Fibroblast of lung (primary cell): ENCODE measurements at regions not wholly inside any gene's neighbourhood (a gene's known extent, or its start where the extent isn't known, plus 50 kb on each side); places are given as distances from the start of the nearest gene placed in this dataset.
A peak's percentile ranks its signal among the peaks of the same experiment; 100 is the strongest.

Source experiments
- DNase-seq, 2 donors: peaks; one replicate each; pipeline versions ENCODE4 v3.0.0 to v3.0.0-alpha.2; 2010; ENCODE audit warnings: low read depth in 2 of 2
- H2AFZ ChIP-seq: 2 replicates; pipeline ENCODE4 v1.5.1; 2012; ENCODE audit warnings: low read length, control low read depth, inconsistent platforms
- H3K27ac ChIP-seq: 2 replicates; pipeline ENCODE4 v1.5.1; 2011; ENCODE audit warnings: low read length, control low read depth; ENCODE audit not compliant: insufficient read depth
- H3K27me3 ChIP-seq: 2 replicates; pipeline ENCODE4 v1.5.1; 2011; ENCODE audit warnings: mild to moderate bottlenecking, low read length; ENCODE audit not compliant: control insufficient read depth, insufficient read depth
- H3K36me3 ChIP-seq: 2 replicates; pipeline ENCODE4 v1.5.1; 2011; ENCODE audit warnings: low read length; ENCODE audit not compliant: control insufficient read depth, insufficient read depth
- H3K4me1 ChIP-seq: 2 replicates; pipeline ENCODE4 v1.5.1; 2011; ENCODE audit warnings: low read length; ENCODE audit not compliant: control insufficient read depth, insufficient read depth; ENCODE audit errors: extremely low read depth
- H3K4me2 ChIP-seq: 2 replicates; pipeline ENCODE4 v1.5.1; 2011; ENCODE audit warnings: low read length, control low read depth; ENCODE audit not compliant: insufficient read depth; ENCODE audit errors: extremely low read depth
- H3K4me3 ChIP-seq, 4 experiments: fragments of 200-600 bp in 1 of 4; sonication (generic) in 1 of 4; replicated peaks in 1 of 4; 2 replicates each; pipeline ENCODE4 v1.5.1; 2011 to 2016; ENCODE audit warnings: low read length in 4 of 4, low read depth in 3 of 4, mild to moderate bottlenecking in 3 of 4, control low read depth in 2 of 4, inconsistent platforms in 1 of 4, mixed read lengths in 1 of 4; ENCODE audit not compliant: insufficient read depth in 1 of 4; ENCODE audit errors: control extremely low read depth in 1 of 4
- H3K79me2 ChIP-seq: 2 replicates; pipeline ENCODE4 v1.5.1; 2012; ENCODE audit warnings: mild to moderate bottlenecking, low read length, inconsistent platforms; ENCODE audit not compliant: control insufficient read depth, insufficient read depth
- H3K9ac ChIP-seq: 2 replicates; pipeline ENCODE4 v1.5.1; 2011; ENCODE audit warnings: mild to moderate bottlenecking, low read length, control low read depth; ENCODE audit not compliant: insufficient read depth
- H3K9me3 ChIP-seq: 2 replicates; pipeline ENCODE4 v1.5.1; 2012; ENCODE audit warnings: low read depth, low read length; ENCODE audit not compliant: control insufficient read depth, insufficient read depth
- H4K20me1 ChIP-seq: 2 replicates; pipeline ENCODE4 v1.5.1; 2011; ENCODE audit warnings: low read length; ENCODE audit not compliant: control insufficient read depth, insufficient read depth; ENCODE audit errors: extremely low read depth
- CTCF ChIP-seq, 2 donors: IDR thresholded peaks in 1 of 2; conservative IDR thresholded peaks in 1 of 2; 1 replicate in 1 of 2; 2 replicates in 1 of 2; pipeline ENCODE4 v1.5.1; 2011 to 2012; ENCODE audit warnings: low read length in 2 of 2, control low read depth in 1 of 2, inconsistent platforms in 1 of 2, low read depth in 1 of 2, mild to moderate bottlenecking in 1 of 2
- EZH2 ChIP-seq: IDR thresholded peaks from 2 replicates; pipeline ENCODE4 v1.5.1; 2012; ENCODE audit warnings: low read length, control low read depth, mild to moderate bottlenecking; ENCODE audit errors: missing control alignments

GRCh38 chr12:66944365-66944764 is 265.5 kb upstream of the GRIP1 start:
- H3K27me3 ChIP-seq: no peaks in the 10 kb centered on the region
- no peaks in the 10 kb centered on the region for H3K4me1 ChIP-seq
- H3K36me3 ChIP-seq: no peaks in the 10 kb centered on the region
- DNase-seq: no peak
- no peak overlapping the region for H3K27ac ChIP-seq
- no peaks in the 10 kb centered on the region for H3K9me3 ChIP-seq
- TF ChIP-seq CTCF (conservative IDR thresholded peaks at IDR 0.05 in 1 of 2, IDR thresholded peaks at IDR 0.05 in 1 of 2; ENCODE audit: low read depth in 1 of 2, low read length in 2 of 2) (no peak), EZH2 (no peak)
- H3K79me2 ChIP-seq: no peaks in the 10 kb centered on the region
- H3K9ac ChIP-seq: no peak overlapping the region
- H3K4me3 ChIP-seq: no peak overlapping the region
- no peak overlapping the region for H2AFZ ChIP-seq
- no peaks in the 10 kb centered on the region for H4K20me1 ChIP-seq
- no peak overlapping the region for H3K4me2 ChIP-seq

GRCh38 chr12:66945189-66945817 is 266.4 kb upstream of the GRIP1 start:
- DNase-seq: no peak
- no peaks in the 10 kb centered on the region for H3K36me3 ChIP-seq
- no peak overlapping the region for H3K4me2 ChIP-seq
- H3K4me3 ChIP-seq: no peak overlapping the region
- no peak overlapping the region for H2AFZ ChIP-seq
- H3K4me1 ChIP-seq: no peaks in the 10 kb centered on the region
- no peaks in the 10 kb centered on the region for H3K27me3 ChIP-seq
- H3K27ac ChIP-seq: no peak overlapping the region
- no peak overlapping the region for H3K9ac ChIP-seq
- no peaks in the 10 kb centered on the region for H3K9me3 ChIP-seq
- H3K79me2 ChIP-seq: no peaks in the 10 kb centered on the region
- TF ChIP-seq CTCF (conservative IDR thresholded peaks at IDR 0.05 in 1 of 2, IDR thresholded peaks at IDR 0.05 in 1 of 2; ENCODE audit: low read depth in 1 of 2, low read length in 2 of 2): no peak
- no peak for TF ChIP-seq EZH2
- no peaks in the 10 kb centered on the region for H4K20me1 ChIP-seq

GRCh38 chr12:66947119-66947518 is 268.2 kb upstream of the GRIP1 start:
- Histone ChIP-seq H3K79me2 (no peaks in the 10 kb centered on the region), H3K9ac (no peak overlapping the region), H3K27me3 (no peaks in the 10 kb centered on the region), H3K4me3 (no peak overlapping the region), H2AFZ (no peak overlapping the region), H3K27ac (no peak overlapping the region), H3K9me3 (no peaks in the 10 kb centered on the region), H4K20me1 (no peaks in the 10 kb centered on the region), H3K4me2 (no peak overlapping the region), H3K36me3 (no peaks in the 10 kb centered on the region), H3K4me1 (no peaks in the 10 kb centered on the region)
- TF ChIP-seq CTCF (conservative IDR thresholded peaks at IDR 0.05 in 1 of 2, IDR thresholded peaks at IDR 0.05 in 1 of 2; ENCODE audit: low read depth in 1 of 2, low read length in 2 of 2) (no peak), EZH2 (no peak)
- DNase-seq: peak in 1 of 2 donors; percentile 48
